Esophagus squamous epithelium (tissue), 5 donors: ENCODE measurements at regions not wholly inside any gene's neighbourhood (a gene's known extent, or its start where the extent isn't known, plus 50 kb on each side); places are given as distances from the start of the nearest gene placed in this dataset.
A peak's percentile ranks its signal among the peaks of the same experiment; 100 is the strongest.
"Not testable (repeated sequence)": the region's sequence is repeated elsewhere in the genome, so short reads cannot be mapped to it uniquely, and the experiment has no call there.

Experiments used
- DNase-seq: peaks from one replicate; lab custom pipeline; 2025; lab: John Stamatoyannopoulos, UW
- H3K27ac ChIP-seq, 4 donors: fragments of 200-600 bp; sonication (generic); one replicate each; pipeline ENCODE4 v1.5.1; 2016 to 2019; ENCODE audit warnings: mild to moderate bottlenecking in 1 of 4
- H3K27me3 ChIP-seq, 4 donors: fragments of 200-600 bp; sonication (generic); 1 replicate in 3 of 4; 2 replicates in 1 of 4; pipeline versions ENCODE4 v1.5.1 to v1.6.0; 2017 to 2021; ENCODE audit warnings: antibody characterized with exemption in 1 of 4
- H3K36me3 ChIP-seq, 3 donors: fragments of 200-600 bp; sonication (generic); one replicate each; pipeline ENCODE4 v1.5.1; 2016 to 2019
- H3K4me1 ChIP-seq, 3 donors: fragments of 200-600 bp; sonication (generic); one replicate each; pipeline ENCODE4 v1.5.1; 2017 to 2019
- H3K4me3 ChIP-seq, 4 donors: fragments of 200-600 bp; sonication (generic); 1 replicate in 3 of 4; 2 replicates in 1 of 4; pipeline ENCODE4 v1.5.1; 2016 to 2019; ENCODE audit warnings: mild to moderate bottlenecking in 2 of 4, moderate library complexity in 1 of 4
- H3K9me3 ChIP-seq, 3 donors: fragments of 200-600 bp; sonication (generic); one replicate each; pipeline ENCODE4 v1.5.1; 2016 to 2019
- POLR2A ChIP-seq, 4 donors: fragments of 450-650 bp; IDR thresholded peaks; one replicate each; pipeline ENCODE4 v1.6.1; 2017; ENCODE audit warnings: antibody characterized with exemption in 4 of 4, mild to moderate bottlenecking in 4 of 4, moderate library complexity in 3 of 4
- WGBS, 2 donors: methylation state at CpG; one replicate each; pipeline ENCODE4 v1.1.5; 2018; 5-methylcytosine and 5-hydroxymethylcytosine counted together
- intact Hi-C: fragments of 100-400 bp; cut with DNase I; formaldehyde crosslinking; loops from one replicate; pipeline ENCODE4 v1.15.0; 2022
- TF ChIP-seq, protein P1 (sequence below), 6 experiments: fragments of 450-650 bp in 4 of 6; fragments of 200-600 bp in 2 of 6; sonication (generic) in 2 of 6; IDR thresholded peaks; one replicate each; pipeline ENCODE4 v1.5.1; 2016 to 2019; ENCODE audit warnings: antibody characterized with exemption in 6 of 6, mild to moderate bottlenecking in 4 of 6, moderate library complexity in 4 of 6
- donor health status: DM: yes; HTN: yes; CAD: no.

DNA sequence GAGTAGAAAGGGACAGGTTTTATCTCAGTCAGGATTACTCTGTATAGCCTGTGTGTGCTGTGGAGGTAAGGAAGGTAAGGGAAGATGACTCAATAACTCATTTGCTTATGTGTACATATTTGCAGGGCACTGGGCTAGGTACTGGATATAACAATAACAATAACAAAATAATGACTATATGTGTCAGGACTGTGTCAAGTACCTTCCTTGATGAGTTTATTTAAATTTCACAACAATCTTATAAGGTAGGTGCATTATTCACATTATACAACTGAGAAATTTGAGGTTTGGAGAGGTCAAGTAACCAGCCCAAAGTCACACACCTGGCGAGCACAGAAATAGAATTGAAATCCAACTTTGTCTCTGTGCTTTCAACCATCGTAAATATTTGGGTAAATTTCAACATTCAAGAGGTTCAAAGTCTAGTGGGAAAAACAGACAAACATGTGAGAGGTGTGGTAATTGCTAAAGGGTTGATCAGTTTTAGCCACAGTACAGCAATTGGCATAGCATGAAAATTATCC is 131.8 kb downstream of the APIP start:
- no peak for DNase-seq
- Histone ChIP-seq H3K27me3 (no peaks in the 10 kb centered on the region), H3K4me1 (peaks cover 0 to 34% (median 2%) of the 10 kb centered on the region in 3 donors), H3K4me3 (no peak overlapping the region), H3K9me3 (no peaks in the 10 kb centered on the region), H3K27ac (peak overlapping the region; percentile 32 to 69 (median 46)), H3K36me3 (no peaks in the 10 kb centered on the region)
- WGBS, 2 donors = 29 to 83% methylated on average over 2 of the region's 2 CpGs
- intact Hi-C loops = no loop called here
- no peak for TF ChIP-seq POLR2A (IDR thresholded peaks at IDR 0.05)
- TF ChIP-seq, protein P1, sequence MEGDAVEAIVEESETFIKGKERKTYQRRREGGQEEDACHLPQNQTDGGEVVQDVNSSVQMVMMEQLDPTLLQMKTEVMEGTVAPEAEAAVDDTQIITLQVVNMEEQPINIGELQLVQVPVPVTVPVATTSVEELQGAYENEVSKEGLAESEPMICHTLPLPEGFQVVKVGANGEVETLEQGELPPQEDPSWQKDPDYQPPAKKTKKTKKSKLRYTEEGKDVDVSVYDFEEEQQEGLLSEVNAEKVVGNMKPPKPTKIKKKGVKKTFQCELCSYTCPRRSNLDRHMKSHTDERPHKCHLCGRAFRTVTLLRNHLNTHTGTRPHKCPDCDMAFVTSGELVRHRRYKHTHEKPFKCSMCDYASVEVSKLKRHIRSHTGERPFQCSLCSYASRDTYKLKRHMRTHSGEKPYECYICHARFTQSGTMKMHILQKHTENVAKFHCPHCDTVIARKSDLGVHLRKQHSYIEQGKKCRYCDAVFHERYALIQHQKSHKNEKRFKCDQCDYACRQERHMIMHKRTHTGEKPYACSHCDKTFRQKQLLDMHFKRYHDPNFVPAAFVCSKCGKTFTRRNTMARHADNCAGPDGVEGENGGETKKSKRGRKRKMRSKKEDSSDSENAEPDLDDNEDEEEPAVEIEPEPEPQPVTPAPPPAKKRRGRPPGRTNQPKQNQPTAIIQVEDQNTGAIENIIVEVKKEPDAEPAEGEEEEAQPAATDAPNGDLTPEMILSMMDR (IDR thresholded peaks at IDR 0.05) = no peak

DNA sequence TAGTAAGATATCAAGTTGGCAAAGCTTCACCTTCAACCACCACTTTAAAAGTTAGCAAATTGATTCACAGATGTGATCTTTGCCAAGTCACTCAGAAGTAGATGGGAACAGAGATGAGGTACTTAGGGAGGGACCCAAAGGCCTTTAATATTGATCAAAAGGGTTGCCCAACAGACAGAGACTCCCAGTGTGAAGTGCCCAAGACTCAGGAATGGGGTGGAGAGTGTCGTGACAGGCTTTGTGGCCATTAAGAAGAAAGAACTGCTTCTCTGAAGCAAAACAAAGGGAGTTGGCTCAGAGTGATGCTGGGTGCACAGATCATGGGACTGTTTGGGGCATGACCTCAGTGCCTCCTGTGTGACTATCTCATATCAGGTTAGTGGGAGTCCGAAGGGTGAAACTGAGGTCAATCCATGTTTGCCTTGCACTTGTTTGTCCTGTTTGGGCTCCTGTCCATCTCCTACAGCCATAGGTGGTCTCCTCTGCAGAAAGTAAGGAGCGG is 132.3 kb downstream of the APIP start:
- Histone ChIP-seq H3K4me1 (peaks cover 0 to 29% (median 2%) of the 10 kb centered on the region in 3 donors), H3K4me3 (no peak overlapping the region), H3K9me3 (no peaks in the 10 kb centered on the region), H3K27me3 (no peaks in the 10 kb centered on the region), H3K36me3 (no peaks in the 10 kb centered on the region), H3K27ac (peak overlapping the region; percentile 9 to 69 (median 46))
- WGBS, 2 donors = 76 to 83% methylated on average over 3 of the region's 3 CpGs
- DNase-seq = no peak
- intact Hi-C loops = no loop called here
- TF ChIP-seq, protein P1 (IDR thresholded peaks at IDR 0.05) = no peak
- TF ChIP-seq POLR2A (IDR thresholded peaks at IDR 0.05) = no peak

DNA sequence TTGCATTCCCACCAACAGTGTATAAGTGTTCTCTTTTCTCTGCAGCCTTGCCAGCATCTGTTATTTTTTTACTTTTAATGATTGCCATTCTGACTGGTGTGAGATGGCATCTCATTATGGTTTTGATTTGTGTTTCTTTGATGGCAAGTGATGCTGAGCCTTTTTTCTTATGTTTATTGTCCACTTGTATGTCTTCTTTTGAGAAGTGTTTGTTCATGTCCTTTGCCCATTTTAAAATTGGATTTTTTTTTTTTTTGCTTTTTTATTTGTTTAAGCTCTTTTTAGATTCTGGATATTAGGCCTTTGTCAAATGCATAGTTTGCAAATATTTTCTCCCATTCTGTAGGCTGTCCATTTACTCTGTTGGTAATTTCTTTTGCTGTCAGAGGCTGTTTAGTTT is 134.4 kb downstream of the APIP start:
- DNase-seq, intact Hi-C loops, H3K27me3 ChIP-seq: not testable (repeated sequence)

DNA sequence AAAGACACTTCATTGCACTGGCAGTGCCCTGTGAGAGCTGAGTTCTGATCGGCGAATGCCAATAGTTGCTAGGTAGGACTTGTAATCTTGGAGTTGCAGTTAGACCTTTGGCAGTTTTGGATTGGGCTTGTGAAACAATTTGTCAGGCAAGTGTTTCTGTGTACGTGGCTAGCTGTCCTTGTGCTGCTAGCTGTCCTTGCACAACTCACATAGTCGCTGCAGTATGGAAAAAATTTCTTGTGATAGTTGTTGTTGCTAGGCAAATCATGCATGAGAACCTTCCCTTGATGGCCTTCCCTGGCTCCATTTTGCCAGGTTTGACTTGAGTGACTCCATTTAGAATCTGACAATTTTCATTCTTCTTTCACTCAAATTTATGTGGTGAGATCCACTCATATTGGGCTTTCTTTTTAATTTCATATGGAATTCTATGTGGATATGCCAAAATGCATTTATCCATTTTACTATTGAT is 140.7 kb downstream of the APIP start:
- no peak overlapping the region for H3K4me3 ChIP-seq
- H3K27me3 ChIP-seq = no peaks in the 10 kb centered on the region
- no peaks in the 10 kb centered on the region for H3K9me3 ChIP-seq
- TF ChIP-seq POLR2A (IDR thresholded peaks at IDR 0.05) = no peak
- TF ChIP-seq, protein P1 (IDR thresholded peaks at IDR 0.05) = no peak
- DNase-seq = no peak
- H3K36me3 ChIP-seq = no peaks in the 10 kb centered on the region
- peaks cover 0 to 15% (median 0%) of the 10 kb centered on the region in 3 donors for H3K4me1 ChIP-seq
- intact Hi-C loops = no loop called here
- WGBS, 2 donors = 80 to 87% methylated on average over 4 of the region's 4 CpGs
- no peak overlapping the region for H3K27ac ChIP-seq

More for the DNA sequence above, 134.4 kb downstream of the APIP start:
- H3K4me3 ChIP-seq, H3K36me3 ChIP-seq, H3K9me3 ChIP-seq, H3K27ac ChIP-seq: not testable (repeated sequence)
- H3K4me1 ChIP-seq = peaks cover 0 to 12% (median 0%) of the 10 kb centered on the region in 3 donors

DNA sequence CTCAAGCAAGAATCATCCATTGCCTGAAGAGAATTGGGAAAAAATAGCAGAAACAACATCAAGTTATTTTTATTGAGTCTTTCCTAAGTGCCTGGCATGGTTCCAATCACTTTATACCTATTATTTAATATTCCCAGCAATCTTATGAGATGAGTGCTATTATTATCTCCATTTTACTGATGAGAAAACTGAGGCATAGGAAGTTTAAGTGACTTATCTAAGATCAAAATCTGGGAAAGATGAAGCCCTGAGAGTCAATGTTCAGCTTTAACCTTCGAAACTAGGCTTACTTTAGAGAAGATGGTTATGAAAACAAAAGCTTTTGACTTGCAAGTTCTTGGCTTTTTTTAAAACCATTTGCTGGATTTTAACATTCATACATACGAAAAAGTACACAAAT is 141.6 kb downstream of the APIP start:
- Histone ChIP-seq H3K36me3 (no peaks in the 10 kb centered on the region), H3K27me3 (no peaks in the 10 kb centered on the region), H3K4me3 (no peak overlapping the region), H3K9me3 (no peaks in the 10 kb centered on the region), H3K4me1 (peaks cover 0 to 15% (median 0%) of the 10 kb centered on the region in 3 donors), H3K27ac (no peak overlapping the region)
- 52 to 85% methylated on average over 2 of the region's 2 CpGs for WGBS, 2 donors
- intact Hi-C loops = no loop called here
- TF ChIP-seq, protein P1 (IDR thresholded peaks at IDR 0.05) = no peak
- no peak for DNase-seq
